Embryonic facial prominence (tissue), 1 donor: ENCODE measurements at regions not wholly inside any gene's neighbourhood (a gene's known extent, or its start where the extent isn't known, plus 50 kb on each side); places are given as distances from the start of the nearest gene placed in this dataset.

ENCODE experiments used
- DNase-seq: peaks from one replicate; pipeline ENCODE4 v3.0.0-alpha.2; 2016; ENCODE audit errors: extremely low spot score

- no peak for DNase-seq
Measured at GRCh38 chr4:53694666-53695065, 103.4 kb upstream of the LNX1 start.

GRCh38 chr4:53693909-53694308, 102.6 kb upstream of the LNX1 start:
- no peak for DNase-seq

DNA sequence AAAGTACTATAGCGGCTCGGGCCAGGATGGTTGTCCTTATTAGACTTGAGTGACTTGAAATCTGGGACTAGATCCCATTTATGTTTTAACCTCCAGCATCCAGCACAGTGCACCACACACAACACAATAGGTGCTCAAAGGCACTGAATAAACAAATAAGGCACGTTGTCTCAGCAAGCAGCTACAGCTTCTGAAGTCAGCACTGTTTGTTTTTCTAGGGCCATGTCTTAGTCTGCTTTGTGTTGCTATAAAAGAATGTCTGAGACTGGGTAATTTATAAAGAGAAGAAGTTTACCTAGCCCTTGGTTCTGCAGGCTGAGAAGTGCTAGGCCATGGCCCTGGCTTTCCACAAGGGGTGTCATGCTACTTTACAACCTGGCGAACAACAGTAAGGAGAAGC, 102.1 kb upstream of the LNX1 start:
- DNase-seq, result no peak

DNA sequence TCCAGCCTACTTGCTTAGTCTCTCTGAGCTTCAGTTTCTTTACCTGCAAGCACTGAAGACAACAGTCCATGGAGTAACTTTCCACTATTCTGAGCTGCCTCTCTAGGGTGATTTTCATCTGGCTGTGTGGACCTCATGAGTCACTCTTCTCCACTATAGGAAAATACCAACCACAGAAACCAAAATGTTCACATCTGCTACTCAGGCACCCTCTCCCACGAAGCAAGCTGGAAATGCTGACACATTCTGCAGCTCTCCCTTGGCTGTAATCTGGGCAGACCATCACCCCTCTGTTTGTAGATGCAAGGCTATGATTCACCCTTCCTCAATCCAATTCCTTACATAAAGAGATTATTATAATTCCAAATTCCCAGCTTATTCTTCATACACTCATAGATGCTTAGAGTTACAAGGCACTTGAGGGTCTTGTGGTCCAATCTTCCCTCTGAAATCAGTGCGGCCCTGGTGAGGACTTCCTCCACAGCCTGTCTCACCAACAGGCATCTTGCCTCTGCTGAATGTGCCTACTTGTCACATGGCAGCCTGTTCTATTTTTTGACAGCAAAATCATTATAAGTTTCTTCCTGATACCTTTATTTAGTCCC, 97.0 kb upstream of the LNX1 start:
- DNase-seq, result no peak

GRCh38 chr4:53686521-53686920, 95.2 kb upstream of the LNX1 start:
- no peak for DNase-seq

GRCh38 chr4:53684136-53685130, 93.1 kb upstream of the LNX1 start:
- DNase-seq, result no peak

GRCh38 chr4:53682908-53683307, 91.6 kb upstream of the LNX1 start:
- DNase-seq, result no peak

GRCh38 chr4:53682196-53682595, 90.9 kb upstream of the LNX1 start:
- DNase-seq, result no peak

- DNase-seq, result no peak
Measured at GRCh38 chr4:53680598-53680997, 89.3 kb upstream of the LNX1 start.

DNA sequence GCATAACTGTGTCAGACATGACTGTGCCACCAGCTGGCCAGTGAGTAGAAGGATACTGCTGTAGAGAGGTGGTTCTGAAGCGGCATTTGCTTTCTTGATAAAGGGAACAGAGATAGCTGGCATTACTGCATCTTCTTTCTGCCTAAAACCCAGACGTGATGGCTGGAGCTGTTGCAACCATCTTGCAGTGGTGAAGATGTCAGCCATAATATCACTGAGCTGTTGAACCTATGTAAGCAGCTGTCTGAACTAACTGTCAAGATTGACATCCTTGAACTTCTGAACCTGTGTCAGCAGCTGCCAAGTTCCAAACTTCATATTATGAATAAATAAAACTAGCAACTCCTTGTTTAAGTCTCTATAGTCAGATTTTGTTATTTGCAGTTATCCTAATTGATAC, 88.9 kb upstream of the LNX1 start:
- DNase-seq, result no peak

DNA sequence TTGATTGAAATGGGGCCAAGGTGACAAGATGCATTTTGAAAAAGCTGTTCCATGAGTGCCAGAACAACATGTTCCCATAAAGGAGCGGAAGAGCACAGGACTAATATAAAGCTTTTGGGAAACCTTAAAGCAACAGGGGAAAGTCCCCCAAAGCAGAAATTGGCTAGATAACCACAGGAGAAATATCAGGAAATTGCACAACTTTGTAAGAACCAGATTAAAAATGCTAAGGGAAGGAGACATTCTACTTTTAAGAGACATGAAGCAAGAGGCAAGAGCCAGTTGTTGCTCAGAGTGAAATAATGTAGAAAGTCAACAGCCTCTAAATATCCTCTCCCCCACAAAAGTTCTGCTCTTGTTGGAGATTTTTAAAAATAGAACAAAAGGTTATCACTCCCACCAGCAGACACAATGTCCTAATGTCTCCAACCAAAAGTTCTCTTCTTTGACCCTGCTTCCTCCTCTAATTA, 85.2 kb upstream of the LNX1 start:
- no peak for DNase-seq

- no peak for DNase-seq
Measured at GRCh38 chr4:53674903-53675302, 83.6 kb upstream of the LNX1 start.

- DNase-seq, result no peak
Measured at GRCh38 chr4:53672873-53673272, 81.6 kb upstream of the LNX1 start.

DNA sequence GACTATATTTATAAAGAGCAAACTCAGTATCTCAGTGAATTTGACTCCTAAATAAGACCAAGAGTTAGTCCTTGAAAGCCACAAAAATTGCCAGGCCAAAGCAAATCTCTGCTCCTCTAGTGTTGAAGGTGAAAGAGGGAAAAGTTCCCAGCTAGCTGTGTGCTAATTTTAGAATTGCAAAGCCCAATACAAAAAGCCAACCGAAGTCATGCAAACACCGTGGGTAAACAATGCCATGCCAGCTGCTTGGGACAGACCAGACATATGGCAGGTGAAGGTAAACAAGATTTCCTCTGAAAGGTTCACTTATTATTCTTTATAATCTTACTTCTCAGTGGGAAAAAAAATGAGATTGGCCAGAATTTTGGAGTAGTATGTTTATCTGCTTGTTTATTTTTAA, 80.5 kb upstream of the LNX1 start:
- no peak for DNase-seq

- no peak for DNase-seq
Measured at GRCh38 chr4:53659737-53660136, 68.5 kb upstream of the LNX1 start.

DNA sequence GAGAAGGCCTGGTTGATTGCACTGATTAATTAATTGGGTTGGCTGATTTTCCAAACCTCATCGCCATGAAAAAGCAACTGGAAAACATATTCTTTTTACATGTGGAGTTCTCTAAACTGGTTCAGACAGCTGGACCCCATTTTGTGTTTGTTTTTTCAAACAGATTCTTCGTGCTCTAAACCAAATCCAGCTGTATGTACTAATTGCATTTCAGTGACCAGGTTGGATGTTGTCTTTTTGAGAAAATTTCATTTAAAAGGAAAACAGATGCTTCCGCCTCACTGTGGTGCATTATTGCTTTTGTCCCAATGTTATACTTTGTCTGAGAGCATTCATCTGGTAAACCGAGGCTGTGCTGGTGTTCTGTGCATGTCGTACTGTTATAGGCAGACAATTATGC, 67.8 kb upstream of the LNX1 start:
- peak; percentile 26 for DNase-seq

DNA sequence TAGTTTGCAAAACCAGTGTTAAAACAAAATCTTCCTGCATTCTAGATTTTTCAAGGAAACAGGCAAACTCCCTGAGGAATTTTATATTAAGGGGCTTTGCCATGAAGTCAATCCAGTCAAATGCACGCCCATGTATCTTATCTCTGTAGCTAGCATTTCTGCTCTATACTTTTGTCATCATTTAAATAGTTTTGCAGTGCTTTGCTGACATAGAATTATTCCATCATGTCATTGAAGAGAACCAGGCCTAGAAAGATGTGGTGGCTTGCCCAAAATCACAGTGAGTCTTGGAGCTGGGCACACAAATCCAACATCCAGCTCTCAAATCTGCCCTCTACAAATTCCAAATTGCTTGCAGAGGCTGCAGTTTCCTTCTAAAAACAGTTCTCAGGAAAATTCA, 66.7 kb upstream of the LNX1 start:
- no peak for DNase-seq

GRCh38 chr4:53656421-53656981, 65.2 kb upstream of the LNX1 start:
- DNase-seq, result no peak

DNA sequence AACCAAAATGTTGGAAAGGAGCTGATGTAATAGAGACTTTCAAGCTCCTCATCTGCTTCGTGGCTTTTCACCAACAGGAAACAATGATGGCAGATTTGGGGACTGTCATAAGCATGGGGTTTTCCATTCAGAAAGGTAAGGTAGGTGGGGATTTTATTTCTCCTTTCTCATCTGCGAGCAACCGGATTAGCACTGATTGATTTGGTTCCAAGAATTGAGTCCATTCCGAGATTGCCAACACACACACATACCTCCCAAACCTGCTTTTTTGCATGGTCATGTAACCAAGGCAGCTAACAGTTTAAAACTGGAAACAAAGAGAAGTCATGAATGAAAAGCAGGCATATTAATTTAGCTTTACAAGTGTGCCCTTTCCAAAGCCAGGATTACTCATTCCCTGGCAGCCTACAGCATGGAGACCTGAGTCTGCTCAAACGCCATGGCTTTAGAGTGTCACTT, 63.0 kb upstream of the LNX1 start:
- no peak for DNase-seq

- DNase-seq, result no peak
Measured at GRCh38 chr4:53653484-53654053, 62.3 kb upstream of the LNX1 start.

- no peak for DNase-seq
Measured at GRCh38 chr4:53651156-53651735, 60.0 kb upstream of the LNX1 start.

- DNase-seq, result no peak
Measured at GRCh38 chr4:53649357-53649756, 58.1 kb upstream of the LNX1 start.
